ENCODE measurements at regions not wholly inside any gene's neighbourhood (a gene's known extent, or its start where the extent isn't known, plus 50 kb on each side); places are given as distances from the start of the nearest gene placed in this dataset.

DNA sequence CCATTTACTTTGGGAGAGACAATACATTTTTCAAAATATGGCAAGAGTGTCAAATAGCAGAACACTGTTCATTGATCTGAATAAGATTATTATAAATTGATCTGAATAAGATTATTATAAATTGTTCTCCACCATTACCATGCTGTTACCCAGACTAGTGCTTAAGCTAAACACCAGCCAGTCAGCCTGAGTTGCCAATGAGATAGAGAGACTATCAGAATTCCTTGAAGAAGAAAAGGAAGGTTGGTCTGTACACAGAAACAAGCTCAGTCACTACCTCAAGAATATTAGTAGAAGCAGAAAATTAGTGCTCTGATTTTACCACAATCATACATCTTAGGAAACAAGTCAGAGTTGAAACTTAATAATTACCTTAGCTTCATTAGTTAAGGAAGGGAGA lies 469.8 kb downstream of the FOXG1 start:
- DNase-seq, result no peak
- H3K9me3 Mint-ChIP-seq, result no peaks in the 10 kb centered on the region
- no peak overlapping the region for H4K91ac ChIP-seq (ENCODE audit: insufficient read length, low read depth, low read length)
- H2BK15ac ChIP-seq (ENCODE audit: low read depth, low read length), result no peak overlapping the region
- H4K5ac ChIP-seq (ENCODE audit: insufficient read length, low read depth, low read length), result no peak overlapping the region
- no peaks in the 10 kb centered on the region for H3K79me1 ChIP-seq (ENCODE audit: insufficient read depth, low read depth, low read length, poor library complexity, severe bottlenecking)
- no peak overlapping the region for H3K9ac ChIP-seq (ENCODE audit: extremely low read depth, insufficient read length, low read length)
- no peak overlapping the region for H3T11ph ChIP-seq (ENCODE audit: low read length)
- H3K27ac Mint-ChIP-seq, result no peak overlapping the region
- no peaks in the 10 kb centered on the region for H3K4me1 ChIP-seq (ENCODE audit: insufficient read depth, low read length)
- H2BK20ac ChIP-seq (ENCODE audit: low read depth, low read length, poor library complexity, severe bottlenecking), result no peak overlapping the region
- no peak overlapping the region for H3K23ac ChIP-seq (ENCODE audit: insufficient read length, low read depth, low read length)
- TF ChIP-seq CTCF (conservative IDR thresholded peaks at IDR 0.05), result no peak
- no peaks in the 10 kb centered on the region for H3K23me2 ChIP-seq (ENCODE audit: insufficient read length, low read depth, low read length, poor library complexity, severe bottlenecking)
- no peak overlapping the region for H3K4ac ChIP-seq (ENCODE audit: low read depth, low read length)
- H2AFZ ChIP-seq (ENCODE audit: low read length), result no peak overlapping the region
- no peaks in the 10 kb centered on the region for H3K27me3 Mint-ChIP-seq (ENCODE audit: low read depth)
- H2BK12ac ChIP-seq (ENCODE audit: insufficient read length, low read depth, low read length), result no peak overlapping the region
- no peak overlapping the region for H3K4me3 Mint-ChIP-seq
- no peak overlapping the region for H3K56ac ChIP-seq (ENCODE audit: insufficient read length, low read depth, low read length)
- no peaks in the 10 kb centered on the region for H3K79me2 ChIP-seq (ENCODE audit: insufficient read depth, low read length)
- no peak overlapping the region for H2BK5ac ChIP-seq (ENCODE audit: insufficient read length, low read length)
- H3K18ac ChIP-seq (ENCODE audit: insufficient read length, low read depth, low read length), result no peak overlapping the region
- no peaks in the 10 kb centered on the region for H4K20me1 ChIP-seq (ENCODE audit: control insufficient read depth, insufficient read depth, insufficient read length)
- H3K27ac ChIP-seq (ENCODE audit: insufficient read length, low read depth, low read length), result no peak overlapping the region
- H2BK120ac ChIP-seq (ENCODE audit: low read depth, low read length, poor library complexity, severe bottlenecking), result no peak overlapping the region
- no peak overlapping the region for H3K14ac ChIP-seq (ENCODE audit: insufficient read depth, low read length)
- no peak overlapping the region for H4K8ac ChIP-seq (replicated peaks; ENCODE audit: insufficient read length, low read depth, low read length)
- H3K4me2 ChIP-seq (ENCODE audit: insufficient read depth, insufficient read length, low read length), result no peak overlapping the region
- no peak overlapping the region for H2AK5ac ChIP-seq (ENCODE audit: insufficient read length, low read length)
- peaks cover 0 to 2% (median 0%) of the 10 kb centered on the region in 3 experiments; a peak in 2 of 7 replicates for H3K36me3 Mint-ChIP-seq (ENCODE audit: insufficient read depth in 1 of 3, low read depth in 3 of 3)
- no peaks in the 10 kb centered on the region for H3K27me3 ChIP-seq (ENCODE audit: insufficient read depth, low read length)
- H3K4me1 Mint-ChIP-seq, result 0 out of 4 replicates have a peak, but pooled peaks cover 0 to 2% of the 10 kb centered on the region in 2 experiments
- no peaks in the 10 kb centered on the region for H3K9me3 ChIP-seq (ENCODE audit: control insufficient read depth, low read depth, low read length)

Measured in H9 (cell line).